ENCODE measurements at regions not wholly inside any gene's neighbourhood (a gene's known extent, or its start where the extent isn't known, plus 50 kb on each side); places are given as distances from the start of the nearest gene placed in this dataset.
"Not testable (repeated sequence)": the region's sequence is repeated elsewhere in the genome, so short reads cannot be mapped to it uniquely, and the experiment has no call there.

DNA sequence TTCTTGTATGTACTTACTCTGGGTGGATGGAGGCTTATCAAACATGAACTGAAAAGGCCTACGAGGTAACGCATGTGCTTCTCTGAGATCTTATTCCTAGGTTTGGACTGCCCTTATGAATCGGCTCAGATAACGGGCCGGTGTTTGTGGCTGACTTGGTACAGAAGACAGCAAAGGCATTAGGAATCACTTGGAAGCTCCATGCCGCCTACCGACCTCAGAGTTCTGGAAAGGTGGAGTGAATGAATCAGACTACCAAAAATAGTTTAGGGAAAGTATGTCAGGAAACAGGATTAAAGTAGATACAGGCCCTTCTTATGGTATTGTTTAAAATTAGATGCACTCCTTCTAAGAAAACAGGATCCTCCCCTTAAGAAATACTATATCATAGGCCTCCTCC is 172.4 kb upstream of the PCDH9 start:
- Mint-ChIP-seq H3K36me3 (ENCODE audit: low read depth) (no peaks in the 10 kb centered on the region), H3K27ac (no peak overlapping the region), H3K9me3 (peaks cover 19% of the 10 kb centered on the region), H3K27me3 (ENCODE audit: insufficient read depth) (no peaks in the 10 kb centered on the region), H3K4me1 (ENCODE audit: low read depth) (no peaks in the 10 kb centered on the region), H3K4me3 (no peak overlapping the region)
- intact Hi-C loops (cut with micrococcal nuclease): no loop called here
- no peak for DNase-seq (ENCODE audit: low spot score)

DNA sequence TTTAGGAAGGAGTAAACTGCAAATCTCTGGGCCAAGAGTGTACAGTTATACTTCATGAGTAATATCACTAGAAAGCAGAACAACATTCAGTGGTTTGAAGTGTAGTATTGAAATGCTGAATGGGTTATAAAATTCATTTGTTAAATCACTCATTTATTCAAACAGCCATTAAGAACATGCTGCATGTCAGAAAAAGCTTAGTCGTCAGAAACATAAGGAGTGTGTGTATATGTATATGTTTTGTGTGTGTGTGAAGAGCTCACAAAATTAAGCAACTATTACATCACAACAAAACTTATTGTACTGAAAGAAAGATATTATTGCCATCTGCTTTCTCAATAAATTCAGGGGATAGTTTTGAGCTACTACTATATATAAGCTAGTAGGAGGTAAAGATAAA is 165.4 kb upstream of the PCDH9 start:
- no peaks in the 10 kb centered on the region for H3K36me3 Mint-ChIP-seq (ENCODE audit: low read depth)
- intact Hi-C loops (cut with micrococcal nuclease): no loop called here
- peaks cover 16% of the 10 kb centered on the region for H3K9me3 Mint-ChIP-seq
- no peaks in the 10 kb centered on the region for H3K27me3 Mint-ChIP-seq (ENCODE audit: insufficient read depth)
- H3K4me3 Mint-ChIP-seq: no peak overlapping the region
- no peak for DNase-seq (ENCODE audit: low spot score)
- H3K4me1 Mint-ChIP-seq (ENCODE audit: low read depth): no peaks in the 10 kb centered on the region
- H3K27ac Mint-ChIP-seq: no peak overlapping the region

DNA sequence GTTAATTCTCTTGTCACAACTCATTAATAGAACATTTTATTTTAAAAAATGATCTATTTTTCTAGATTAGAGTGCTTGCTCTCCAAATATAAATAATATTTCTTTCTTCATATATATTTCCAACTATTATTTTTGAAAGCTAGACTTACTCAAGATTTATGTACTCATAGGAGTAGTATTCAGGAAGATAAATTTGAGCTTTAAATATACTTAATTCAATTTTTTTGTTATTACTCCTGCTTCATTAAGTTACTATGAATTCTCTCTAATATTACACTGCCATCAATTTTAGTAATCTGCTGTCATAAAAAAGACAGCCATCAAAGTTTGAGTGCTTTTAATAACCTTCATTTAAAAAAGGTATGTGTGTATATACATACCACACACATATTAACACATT is 161.9 kb upstream of the PCDH9 start:
- intact Hi-C loops (cut with micrococcal nuclease): no loop called here
- Mint-ChIP-seq H3K4me1 (ENCODE audit: low read depth) (no peaks in the 10 kb centered on the region), H3K36me3 (ENCODE audit: low read depth) (no peaks in the 10 kb centered on the region), H3K9me3 (no peaks in the 10 kb centered on the region), H3K27me3 (ENCODE audit: insufficient read depth) (no peaks in the 10 kb centered on the region), H3K4me3 (no peak overlapping the region), H3K27ac (no peak overlapping the region)
- DNase-seq (ENCODE audit: low spot score): no peak

DNA sequence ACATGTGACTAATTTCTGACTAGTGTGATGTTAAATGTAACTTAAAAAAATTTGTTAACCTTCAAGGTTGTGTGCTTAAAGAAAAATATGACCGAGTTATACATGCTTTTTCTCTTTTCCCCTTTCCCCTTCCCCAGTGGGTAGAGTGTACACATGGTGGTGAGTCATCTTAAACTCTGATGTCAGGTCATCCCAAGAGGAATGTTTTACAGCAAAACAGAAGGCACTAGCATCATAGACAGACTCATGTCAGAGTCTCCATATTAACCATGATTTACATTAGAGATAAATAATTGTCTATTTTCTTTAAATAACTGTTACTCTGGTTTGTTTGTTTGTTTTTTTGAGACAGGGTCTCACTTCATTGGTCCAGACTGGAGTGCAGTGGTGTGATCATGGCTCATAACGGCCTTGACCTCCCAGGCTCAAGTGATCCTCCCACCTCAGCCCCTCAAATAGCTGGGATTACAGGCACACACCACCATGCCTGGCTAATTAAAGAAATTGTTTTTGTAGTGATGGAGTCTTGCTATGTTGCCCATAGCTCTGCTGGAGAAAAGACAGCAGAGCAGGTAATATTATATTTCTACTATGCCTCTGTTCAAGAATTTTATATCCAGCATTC is 160.4 kb upstream of the PCDH9 start:
- Mint-ChIP-seq H3K27me3 (ENCODE audit: insufficient read depth) (no peaks in the 10 kb centered on the region), H3K27ac (no peak overlapping the region), H3K4me1 (ENCODE audit: low read depth) (no peaks in the 10 kb centered on the region), H3K4me3 (no peak overlapping the region), H3K9me3 (peaks cover 6% of the 10 kb centered on the region), H3K36me3 (ENCODE audit: low read depth) (no peaks in the 10 kb centered on the region)
- DNase-seq (ENCODE audit: low spot score): no peak
- intact Hi-C loops (cut with micrococcal nuclease): no loop called here

DNA sequence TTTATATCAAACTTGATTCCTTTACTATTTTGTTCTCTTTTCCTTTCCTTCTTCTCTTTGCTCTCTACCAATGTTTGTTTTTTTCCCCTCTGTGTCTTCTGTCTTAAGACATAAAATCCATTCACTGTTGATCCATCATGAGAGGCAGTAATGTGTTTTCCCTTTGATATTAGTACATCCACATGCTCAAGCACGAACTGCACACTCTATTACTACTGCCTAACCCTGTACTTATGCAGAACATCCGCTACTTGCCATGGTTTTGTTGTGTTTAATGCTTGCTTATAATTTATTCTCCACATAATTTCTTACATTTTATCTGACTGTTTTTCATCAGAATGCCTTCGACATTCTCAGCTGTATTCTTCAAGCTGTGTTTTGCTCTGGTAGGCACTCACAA is 159.0 kb upstream of the PCDH9 start:
- Mint-ChIP-seq H3K36me3 (ENCODE audit: low read depth) (no peaks in the 10 kb centered on the region), H3K4me3 (no peak overlapping the region), H3K27ac (no peak overlapping the region), H3K9me3 (peaks cover 6% of the 10 kb centered on the region), H3K27me3 (ENCODE audit: insufficient read depth) (no peaks in the 10 kb centered on the region), H3K4me1 (ENCODE audit: low read depth) (no peaks in the 10 kb centered on the region)
- no peak for DNase-seq (ENCODE audit: low spot score)
- intact Hi-C loops (cut with micrococcal nuclease): no loop called here

DNA sequence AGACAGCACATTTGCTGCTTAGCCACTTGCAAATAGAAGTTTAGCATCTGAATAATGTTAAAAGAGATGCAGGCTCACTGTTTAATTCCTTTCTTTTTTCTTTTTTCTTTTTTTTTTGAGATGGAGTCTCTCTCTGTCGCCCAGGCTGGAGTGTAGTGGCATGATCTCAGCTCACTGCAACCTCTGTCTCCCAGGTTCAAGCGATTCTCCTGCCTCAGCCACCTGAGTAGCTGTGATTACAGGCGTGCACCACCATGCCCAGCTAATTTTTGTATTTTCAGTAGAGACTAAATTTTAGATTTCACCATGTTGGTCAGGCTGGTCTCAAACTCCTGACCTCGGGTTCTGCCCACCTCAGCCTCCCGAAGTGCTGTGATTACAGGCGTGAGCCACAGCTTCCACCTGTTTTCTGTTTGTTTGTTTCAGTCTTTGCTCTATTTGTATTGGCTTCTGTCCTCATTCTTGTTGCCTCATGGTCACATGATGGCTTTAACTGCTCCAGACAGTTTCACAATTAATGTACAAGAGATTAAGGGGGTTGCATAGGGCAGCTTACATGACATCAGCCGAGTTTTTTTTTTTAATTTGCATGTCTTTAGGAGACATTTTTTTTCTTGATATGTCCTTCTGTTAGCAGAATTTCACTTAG is 153.1 kb upstream of the PCDH9 start:
- H3K36me3 Mint-ChIP-seq (ENCODE audit: low read depth); intact Hi-C loops (cut with micrococcal nuclease); H3K27me3 Mint-ChIP-seq (ENCODE audit: insufficient read depth); H3K4me1 Mint-ChIP-seq (ENCODE audit: low read depth); H3K27ac Mint-ChIP-seq; DNase-seq (ENCODE audit: low spot score); H3K9me3 Mint-ChIP-seq; H3K4me3 Mint-ChIP-seq: not testable (repeated sequence)

DNA sequence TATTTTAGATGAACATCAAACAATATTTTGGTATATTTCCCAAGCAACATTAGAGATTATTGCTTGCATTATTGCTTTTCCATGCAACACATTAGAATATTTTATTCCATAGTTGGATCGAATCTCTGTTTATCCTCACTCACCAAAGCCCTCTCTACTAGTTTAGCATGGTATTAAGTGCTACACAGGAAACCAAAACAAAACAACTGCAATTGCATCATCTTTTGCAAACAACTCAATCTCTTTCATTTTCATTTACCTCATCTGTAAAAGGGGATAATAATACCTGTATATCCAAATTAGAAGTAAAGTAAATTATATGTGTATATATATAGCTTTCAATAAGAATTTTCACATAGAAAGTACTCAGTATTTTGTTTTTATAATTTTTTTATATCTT is 147.8 kb upstream of the PCDH9 start:
- no peaks in the 10 kb centered on the region for H3K27me3 Mint-ChIP-seq (ENCODE audit: insufficient read depth)
- intact Hi-C loops (cut with micrococcal nuclease): no loop called here
- no peaks in the 10 kb centered on the region for H3K36me3 Mint-ChIP-seq (ENCODE audit: low read depth)
- no peak overlapping the region for H3K4me3 Mint-ChIP-seq
- no peaks in the 10 kb centered on the region for H3K9me3 Mint-ChIP-seq
- no peak for DNase-seq (ENCODE audit: low spot score)
- H3K4me1 Mint-ChIP-seq (ENCODE audit: low read depth): no peaks in the 10 kb centered on the region
- H3K27ac Mint-ChIP-seq: no peak overlapping the region

DNA sequence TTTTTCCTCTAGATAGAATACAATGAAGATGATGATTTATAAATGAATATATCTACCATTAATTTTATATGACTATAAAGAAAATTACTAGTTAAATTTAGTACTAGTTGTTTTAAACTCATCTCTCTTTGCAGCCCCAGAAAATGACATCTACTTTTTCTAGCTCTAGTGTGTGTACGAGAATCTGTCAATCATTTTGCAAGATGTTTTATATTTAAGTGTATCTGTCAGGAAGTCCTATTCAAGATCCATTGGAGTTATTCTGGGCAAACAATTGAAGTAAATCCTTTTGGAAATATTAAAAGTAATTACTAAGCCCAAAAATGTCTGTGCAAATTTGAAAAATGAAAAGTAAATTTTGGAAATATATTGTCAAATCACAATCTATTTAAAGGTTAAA is 144.3 kb upstream of the PCDH9 start:
- Mint-ChIP-seq H3K4me1 (ENCODE audit: low read depth) (no peaks in the 10 kb centered on the region), H3K27ac (no peak overlapping the region), H3K9me3 (peaks cover 4% of the 10 kb centered on the region), H3K36me3 (ENCODE audit: low read depth) (no peaks in the 10 kb centered on the region), H3K27me3 (ENCODE audit: insufficient read depth) (no peaks in the 10 kb centered on the region), H3K4me3 (no peak overlapping the region)
- no peak for DNase-seq (ENCODE audit: low spot score)
- intact Hi-C loops (cut with micrococcal nuclease): no loop called here

DNA sequence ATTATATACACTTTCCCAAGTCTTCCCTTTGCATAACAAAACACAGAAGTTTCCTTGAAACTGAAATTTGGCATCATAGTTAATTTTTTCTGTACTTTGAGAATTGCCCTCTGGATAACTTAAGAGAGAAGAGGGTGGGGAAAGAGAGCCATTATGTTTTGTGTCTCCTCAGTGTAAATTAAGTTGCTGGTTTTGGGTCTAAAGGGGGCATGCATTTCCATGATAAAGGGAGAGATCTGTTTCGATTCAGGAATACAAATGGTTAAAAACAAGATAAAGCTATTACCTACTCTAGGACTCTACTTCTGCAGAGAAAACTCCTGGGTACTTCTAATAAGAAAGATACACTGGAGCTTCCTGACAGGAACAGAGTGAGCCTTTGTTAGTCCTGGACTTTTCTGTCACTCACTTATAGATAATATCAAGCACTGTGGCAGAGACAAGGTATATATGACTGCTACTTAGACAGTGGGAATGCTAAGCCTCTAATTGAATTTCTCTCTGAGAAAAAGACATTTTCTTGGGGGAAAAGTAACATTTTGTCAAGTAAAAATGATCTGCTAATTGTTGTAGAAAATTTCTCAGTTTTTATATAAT is 142.8 kb upstream of the PCDH9 start:
- no peak for DNase-seq (ENCODE audit: low spot score)
- no peak overlapping the region for H3K4me3 Mint-ChIP-seq
- H3K9me3 Mint-ChIP-seq: peaks cover 4% of the 10 kb centered on the region
- H3K27ac Mint-ChIP-seq: no peak overlapping the region
- no peaks in the 10 kb centered on the region for H3K4me1 Mint-ChIP-seq (ENCODE audit: low read depth)
- intact Hi-C loops (cut with micrococcal nuclease): no loop called here
- no peaks in the 10 kb centered on the region for H3K27me3 Mint-ChIP-seq (ENCODE audit: insufficient read depth)
- H3K36me3 Mint-ChIP-seq (ENCODE audit: low read depth): no peaks in the 10 kb centered on the region

DNA sequence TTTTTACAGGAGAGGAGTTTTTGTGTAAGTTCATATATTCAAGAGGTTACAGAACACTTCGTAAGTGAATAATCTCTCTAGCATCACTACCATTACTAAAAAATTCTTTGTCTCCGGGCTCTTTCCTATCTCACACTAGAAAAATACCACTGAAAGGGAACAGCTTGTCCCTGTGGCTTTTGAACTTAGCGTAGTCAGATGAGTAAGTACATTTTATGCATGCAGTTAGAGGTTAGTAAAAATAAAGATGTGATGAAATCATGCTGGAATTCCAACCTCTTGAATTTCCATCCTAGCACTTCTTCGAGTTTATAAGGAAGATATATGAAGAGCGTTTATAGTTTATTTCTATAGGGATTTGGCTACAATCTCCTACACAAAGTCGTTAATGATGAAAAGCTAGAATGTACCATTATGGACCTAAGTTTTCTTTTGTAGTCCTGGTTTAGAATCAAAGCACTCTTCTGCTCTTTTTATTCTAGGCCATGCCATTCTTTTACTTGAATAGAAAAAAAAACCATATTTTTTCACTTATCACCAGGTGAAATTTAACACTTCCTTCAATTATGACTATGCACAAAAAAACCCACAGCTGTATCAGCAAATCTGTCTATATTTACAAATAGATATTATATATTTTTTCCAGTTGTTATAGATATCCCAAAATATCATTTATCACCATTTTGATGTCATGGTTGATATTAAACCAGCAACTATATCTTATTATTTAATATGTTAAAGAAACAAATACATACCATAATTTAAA is 139.9 kb upstream of the PCDH9 start:
- DNase-seq (ENCODE audit: low spot score): no peak
- H3K27ac Mint-ChIP-seq: no peak overlapping the region
- peaks cover 4% of the 10 kb centered on the region for H3K9me3 Mint-ChIP-seq
- H3K27me3 Mint-ChIP-seq (ENCODE audit: insufficient read depth): no peaks in the 10 kb centered on the region
- H3K4me1 Mint-ChIP-seq (ENCODE audit: low read depth): no peaks in the 10 kb centered on the region
- intact Hi-C loops (cut with micrococcal nuclease): no loop called here
- H3K36me3 Mint-ChIP-seq (ENCODE audit: low read depth): no peaks in the 10 kb centered on the region
- H3K4me3 Mint-ChIP-seq: no peak overlapping the region

DNA sequence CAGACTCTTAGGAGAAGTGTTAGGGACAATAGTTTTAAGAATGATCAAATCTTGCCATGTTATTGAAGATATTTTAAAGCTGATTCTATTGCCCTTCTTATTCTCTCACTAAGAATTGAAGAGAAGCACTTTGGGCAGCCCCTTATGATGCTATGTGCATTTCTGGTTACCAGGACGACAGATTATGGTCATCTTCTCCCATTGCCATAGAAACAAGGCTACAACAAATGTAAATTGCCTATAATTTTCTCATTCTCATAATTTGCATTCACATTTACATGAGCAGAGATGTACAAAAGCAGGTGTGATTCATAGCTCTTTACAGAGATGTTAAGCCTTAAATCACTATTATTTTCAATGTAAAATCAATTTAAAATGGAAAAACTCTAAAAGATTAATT is 137.3 kb upstream of the PCDH9 start:
- H3K27me3 Mint-ChIP-seq (ENCODE audit: insufficient read depth): no peaks in the 10 kb centered on the region
- no peak overlapping the region for H3K27ac Mint-ChIP-seq
- H3K36me3 Mint-ChIP-seq (ENCODE audit: low read depth): no peaks in the 10 kb centered on the region
- H3K4me1 Mint-ChIP-seq (ENCODE audit: low read depth): no peaks in the 10 kb centered on the region
- intact Hi-C loops (cut with micrococcal nuclease): no loop called here
- DNase-seq (ENCODE audit: low spot score): no peak
- no peak overlapping the region for H3K4me3 Mint-ChIP-seq
- peaks cover 4% of the 10 kb centered on the region for H3K9me3 Mint-ChIP-seq

DNA sequence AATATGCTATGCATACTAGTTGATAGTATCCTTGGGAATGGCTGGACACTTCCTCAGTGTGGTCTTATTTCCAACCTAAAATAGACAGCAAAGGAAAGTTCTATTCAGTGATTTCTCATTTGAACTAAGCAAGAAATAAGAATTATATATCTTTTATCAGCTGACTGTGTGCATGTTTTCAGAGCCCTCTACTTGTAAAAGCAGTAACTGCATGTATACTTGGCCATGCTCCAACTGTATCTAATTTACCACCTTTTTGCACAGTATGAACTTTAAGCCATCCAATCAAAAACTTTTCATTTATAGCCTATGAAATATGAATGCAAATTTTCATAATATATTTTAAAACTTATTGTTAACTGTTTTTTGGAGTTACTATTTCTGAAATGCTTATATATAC is 136.4 kb upstream of the PCDH9 start:
- intact Hi-C loops (cut with micrococcal nuclease): no loop called here
- Mint-ChIP-seq H3K4me3 (no peak overlapping the region), H3K9me3 (peaks cover under 1% of the 10 kb centered on the region), H3K4me1 (ENCODE audit: low read depth) (no peaks in the 10 kb centered on the region), H3K27me3 (ENCODE audit: insufficient read depth) (no peaks in the 10 kb centered on the region), H3K36me3 (ENCODE audit: low read depth) (no peaks in the 10 kb centered on the region), H3K27ac (no peak overlapping the region)
- DNase-seq (ENCODE audit: low spot score): no peak

DNA sequence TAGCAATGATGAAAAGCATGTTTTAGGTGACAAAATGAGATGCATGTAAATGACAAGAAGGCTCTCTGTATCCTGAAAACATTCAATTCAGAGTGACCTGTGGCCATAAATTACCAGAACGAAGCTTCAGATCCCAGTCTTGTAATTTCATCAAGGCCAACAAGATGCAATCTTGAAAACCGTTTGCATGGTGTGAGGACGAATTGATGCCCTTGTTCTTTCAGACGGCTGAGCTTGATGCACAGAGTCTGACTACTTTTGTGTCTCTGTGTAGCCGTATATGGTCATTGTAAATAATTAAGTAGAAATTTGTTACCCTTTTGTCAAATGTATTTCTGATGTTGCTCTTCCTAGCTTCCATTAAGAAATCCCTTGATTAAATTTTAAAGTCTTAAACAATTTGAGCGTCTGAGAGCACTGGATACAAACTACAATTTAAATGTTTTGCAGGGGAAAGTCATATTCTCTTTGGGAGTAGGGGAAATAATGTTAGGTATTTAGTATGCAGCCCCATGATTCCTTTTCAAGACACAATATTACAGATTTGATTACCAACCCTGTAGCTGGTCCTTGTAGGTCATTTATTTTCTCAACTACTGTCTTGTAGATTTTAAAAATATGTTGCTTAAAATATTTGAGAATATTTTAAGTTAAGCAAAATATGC is 125.8 kb upstream of the PCDH9 start:
- H3K36me3 Mint-ChIP-seq (ENCODE audit: low read depth): no peaks in the 10 kb centered on the region
- no peaks in the 10 kb centered on the region for H3K9me3 Mint-ChIP-seq
- H3K4me3 Mint-ChIP-seq: no peak overlapping the region
- no peak for DNase-seq (ENCODE audit: low spot score)
- H3K27ac Mint-ChIP-seq: no peak overlapping the region
- intact Hi-C loops (cut with micrococcal nuclease): no loop called here
- H3K27me3 Mint-ChIP-seq (ENCODE audit: insufficient read depth): no peaks in the 10 kb centered on the region
- H3K4me1 Mint-ChIP-seq (ENCODE audit: low read depth): no peaks in the 10 kb centered on the region

Measured in activated T-helper 1 cell treated with anti-CD3 and anti-CD28 coated beads, Interleukin-12 subunit alpha, Interleukin-12 subunit beta, Interleukin-2, Interleukin-4 antibody, amounts not matched to agents 30 ng/mL and 10 ng/mL and 1 ng/mL, durations not matched to agents 14 hours and 24 hours and 36 hours (primary cell).